Occipital lobe (tissue), 1 donor: ENCODE measurements at regions not wholly inside any gene's neighbourhood (a gene's known extent, or its start where the extent isn't known, plus 50 kb on each side); places are given as distances from the start of the nearest gene placed in this dataset.
A peak's percentile ranks its signal among the peaks of the same experiment; 100 is the strongest.
"Not testable (repeated sequence)": the region's sequence is repeated elsewhere in the genome, so short reads cannot be mapped to it uniquely, and the experiment has no call there.

ENCODE experiments used
- DNase-seq: peaks from one replicate; lab custom pipeline; 2025; lab: John Stamatoyannopoulos, UW

- DNase-seq, result not testable (repeated sequence)
These were observed 115.0 kb upstream of the NBPF11 start for GRCh38 chr1:148267066-148267465.

- no peak for DNase-seq
These were observed 112.5 kb upstream of the NBPF11 start for GRCh38 chr1:148264374-148265276.

- DNase-seq, result no peak
These were observed 111.8 kb upstream of the NBPF11 start for GRCh38 chr1:148263906-148264255.

- peak; percentile 38 for DNase-seq
These were observed 111.2 kb upstream of the NBPF11 start for GRCh38 chr1:148263128-148263905.

- not testable (repeated sequence) for DNase-seq
These were observed 109.6 kb upstream of the NBPF11 start for GRCh38 chr1:148261684-148262083.

GRCh38 chr1:148257886-148258285 lies 105.8 kb upstream of the NBPF11 start:
- not testable (repeated sequence) for DNase-seq

DNA sequence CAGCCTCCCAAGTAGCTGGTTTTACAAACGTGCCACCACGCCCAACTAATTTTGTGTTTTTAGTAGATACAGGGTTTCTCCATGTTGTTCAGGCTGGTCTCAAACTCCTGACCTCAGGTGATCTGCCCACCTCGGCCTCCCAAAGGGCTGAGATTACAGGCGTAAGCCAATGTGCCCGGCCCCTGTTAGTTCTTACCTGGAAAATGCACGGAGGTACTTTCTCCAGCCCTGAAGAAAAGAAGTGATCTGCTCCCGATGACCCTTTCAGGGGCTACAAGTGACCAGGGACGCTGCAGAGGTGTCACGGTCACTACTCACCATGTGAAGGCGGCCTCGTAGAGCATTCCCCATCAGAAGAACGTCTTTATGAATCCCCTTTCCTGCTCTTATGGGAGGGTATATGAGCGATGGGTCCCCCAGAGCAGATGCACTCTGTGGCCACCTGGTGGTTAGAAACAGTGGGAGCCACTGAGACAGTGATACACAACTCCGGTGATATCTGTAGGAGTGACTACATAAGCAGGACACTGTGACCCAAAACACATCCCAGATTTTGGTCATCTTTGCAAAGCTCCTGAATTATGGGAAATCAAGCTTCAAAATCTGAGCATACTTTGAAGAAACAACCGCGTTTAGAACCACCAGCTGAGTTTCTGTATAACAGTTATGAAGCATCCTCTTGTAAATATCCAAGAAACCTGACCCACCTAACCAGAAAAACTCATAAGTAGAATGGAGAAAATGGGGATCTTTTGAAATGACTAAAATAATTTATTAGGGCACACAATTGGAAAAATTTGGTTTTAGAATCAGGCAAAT lies 102.7 kb upstream of the NBPF11 start:
- not testable (repeated sequence) for DNase-seq

DNA sequence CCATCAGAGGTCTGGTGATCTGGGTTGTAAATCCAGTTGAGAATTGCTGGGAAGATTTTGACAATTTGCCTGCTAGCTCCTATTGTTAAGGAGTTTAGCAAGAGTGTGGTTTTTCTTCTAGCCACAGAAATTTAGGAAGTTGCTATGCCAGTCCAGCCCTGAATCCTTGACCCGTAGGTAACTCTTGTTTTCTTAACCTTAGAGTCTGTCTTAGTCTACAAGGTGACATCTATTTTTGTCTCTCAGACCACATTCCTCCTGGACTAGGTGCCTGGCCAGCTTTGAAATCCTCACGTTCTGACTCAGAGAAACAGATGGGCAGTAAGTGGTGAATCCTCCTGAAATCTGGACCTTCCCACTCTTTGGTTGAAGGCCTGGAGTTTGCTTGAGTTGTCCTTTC lies 101.7 kb upstream of the NBPF11 start:
- not testable (repeated sequence) for DNase-seq

GRCh38 chr1:148248798-148249197 lies 96.7 kb upstream of the NBPF11 start:
- DNase-seq, result not testable (repeated sequence)

DNA sequence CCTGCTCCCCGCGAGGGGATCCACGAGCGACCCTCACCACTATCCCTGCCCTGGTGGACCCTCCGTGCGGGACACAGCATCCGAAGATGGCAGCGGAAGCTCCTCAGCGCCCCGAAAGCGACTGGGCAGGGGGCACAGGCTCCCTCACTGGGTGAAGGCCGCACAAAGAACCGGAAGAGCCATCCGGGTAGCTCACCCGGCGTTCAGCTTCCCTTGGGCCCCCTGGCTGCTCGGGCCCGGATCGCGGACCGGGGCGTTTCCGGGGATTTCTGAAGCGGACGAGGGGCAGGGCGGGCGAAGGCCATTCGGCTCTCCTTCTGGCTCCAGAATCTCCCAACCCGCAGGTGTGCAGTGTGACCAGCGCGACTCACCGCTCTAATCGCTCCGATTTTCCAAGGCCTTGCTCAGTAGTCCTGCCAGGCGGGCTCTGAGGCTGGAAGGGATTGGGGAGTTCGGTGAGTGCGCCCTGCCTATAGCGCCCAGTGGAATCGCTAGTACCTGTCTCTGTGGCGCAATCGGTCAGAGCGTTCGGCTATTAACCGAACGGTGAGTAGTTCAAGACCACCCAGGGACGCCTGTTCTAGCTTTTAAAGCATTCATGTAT lies 94.3 kb upstream of the NBPF11 start:
- not testable (repeated sequence) for DNase-seq

DNA sequence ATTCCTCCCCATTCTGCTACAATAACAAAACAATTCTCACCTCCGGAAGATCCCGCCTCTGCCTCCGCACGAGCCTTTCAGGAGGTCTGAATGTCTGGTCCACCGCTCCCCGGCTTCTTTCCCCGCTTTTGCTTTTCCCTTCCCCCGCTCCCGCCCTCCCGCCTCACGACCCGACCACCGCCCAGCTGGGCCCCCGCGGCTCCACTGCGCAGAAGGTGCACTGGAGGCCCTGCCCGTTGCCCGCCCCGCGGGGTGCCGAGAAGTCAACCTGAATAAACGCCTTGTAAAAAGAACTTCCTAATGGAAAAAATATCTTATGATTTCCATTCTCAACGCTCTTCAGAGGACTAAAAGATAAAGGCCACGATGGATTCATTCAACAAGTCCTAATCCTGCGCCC lies 93.8 kb upstream of the NBPF11 start:
- DNase-seq, result not testable (repeated sequence)

DNA sequence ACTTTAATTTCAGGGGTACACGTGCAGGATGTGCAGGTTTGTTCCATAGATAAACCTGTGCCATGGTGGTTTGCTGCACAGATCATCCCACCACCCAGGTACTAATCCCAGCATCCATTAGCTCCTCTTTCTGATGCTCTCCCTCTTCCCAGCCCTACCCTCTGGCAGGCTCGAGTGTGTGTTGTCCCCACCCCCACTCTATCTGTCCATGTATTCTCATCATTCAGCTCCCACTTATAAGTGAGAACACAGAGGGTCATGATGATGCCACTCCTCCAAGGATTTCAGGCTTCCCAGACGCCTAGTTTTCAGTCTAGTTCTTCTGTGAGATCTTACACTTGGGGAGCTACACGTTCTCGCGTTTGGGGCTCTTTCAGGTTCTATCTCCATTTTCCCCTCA lies 93.4 kb upstream of the NBPF11 start:
- DNase-seq, result not testable (repeated sequence)

DNA sequence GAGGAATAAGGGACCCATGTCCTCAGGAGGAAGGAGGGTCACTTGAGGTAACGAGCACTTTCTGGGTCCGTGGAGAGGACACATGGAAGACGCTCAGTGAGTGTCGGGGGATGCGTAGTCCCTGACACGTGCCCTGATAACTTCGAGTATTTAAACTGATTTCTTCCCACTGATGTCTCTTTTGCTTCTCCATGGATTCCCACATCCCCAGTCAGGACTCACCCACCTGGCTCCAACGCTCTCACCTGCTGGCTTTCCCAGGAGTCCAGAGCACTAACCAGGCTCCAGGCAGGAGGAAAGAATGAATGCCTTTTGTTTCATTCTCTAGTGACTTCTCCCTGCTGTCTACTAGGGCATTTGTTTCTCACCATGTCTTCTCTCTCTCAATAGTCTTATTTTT lies 81.2 kb upstream of the NBPF11 start:
- DNase-seq, result not testable (repeated sequence)

GRCh38 chr1:148228846-148229245 lies 76.8 kb upstream of the NBPF11 start:
- DNase-seq, result not testable (repeated sequence)

GRCh38 chr1:148222399-148223159 lies 70.5 kb upstream of the NBPF11 start:
- DNase-seq, result not testable (repeated sequence)

- not testable (repeated sequence) for DNase-seq
These were observed 69.5 kb upstream of the NBPF11 start for GRCh38 chr1:148221593-148221992.

- not testable (repeated sequence) for DNase-seq
These were observed 67.1 kb upstream of the NBPF11 start for GRCh38 chr1:148219229-148219628.

- DNase-seq, result not testable (repeated sequence)
These were observed 59.1 kb upstream of the NBPF11 start for GRCh38 chr1:148211191-148211590.

GRCh38 chr1:148210624-148211023 lies 58.5 kb upstream of the NBPF11 start:
- not testable (repeated sequence) for DNase-seq

DNA sequence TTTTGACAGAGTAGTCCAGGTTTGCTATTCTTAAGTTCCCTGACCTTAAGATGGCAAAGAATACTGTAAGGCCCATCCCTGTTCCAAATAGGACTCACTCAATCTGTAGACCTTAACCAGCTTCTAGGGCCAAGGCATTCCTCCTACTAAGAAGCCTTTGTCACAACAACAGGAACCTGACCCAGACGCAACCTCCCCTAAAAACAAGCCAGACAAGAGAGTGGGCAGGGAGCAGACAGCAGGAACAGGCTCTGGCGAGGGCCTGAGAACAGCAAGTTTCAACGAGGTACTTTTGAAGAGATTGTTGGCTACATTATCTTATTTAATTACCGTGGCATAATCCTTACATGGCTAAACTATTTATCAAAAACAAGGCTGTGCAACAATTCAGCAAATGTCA lies 58.1 kb upstream of the NBPF11 start:
- DNase-seq, result not testable (repeated sequence)
